22Rv1 (cell line): ENCODE measurements at regions not wholly inside any gene's neighbourhood (a gene's known extent, or its start where the extent isn't known, plus 50 kb on each side); places are given as distances from the start of the nearest gene placed in this dataset.

Source experiments
- CTCF ChIP-seq: fragments of 450-650 bp; IDR thresholded peaks from 2 replicates; pipeline ENCODE4 v1.5.1; 2017; ENCODE audit warnings: mild to moderate bottlenecking
- ZFX ChIP-seq: fragments of 450-650 bp; IDR thresholded peaks from 2 replicates; pipeline ENCODE4 v1.6.1; 2017; ENCODE audit warnings: antibody characterized with exemption, borderline replicate concordance

GRCh38 chr5:11962122-11962521 is 57.9 kb upstream of the CTNND2 start:
- TF ChIP-seq CTCF = no peak
- no peak for TF ChIP-seq ZFX
